ENCODE measurements at regions not wholly inside any gene's neighbourhood (a gene's known extent, or its start where the extent isn't known, plus 50 kb on each side); places are given as distances from the start of the nearest gene placed in this dataset.

DNA sequence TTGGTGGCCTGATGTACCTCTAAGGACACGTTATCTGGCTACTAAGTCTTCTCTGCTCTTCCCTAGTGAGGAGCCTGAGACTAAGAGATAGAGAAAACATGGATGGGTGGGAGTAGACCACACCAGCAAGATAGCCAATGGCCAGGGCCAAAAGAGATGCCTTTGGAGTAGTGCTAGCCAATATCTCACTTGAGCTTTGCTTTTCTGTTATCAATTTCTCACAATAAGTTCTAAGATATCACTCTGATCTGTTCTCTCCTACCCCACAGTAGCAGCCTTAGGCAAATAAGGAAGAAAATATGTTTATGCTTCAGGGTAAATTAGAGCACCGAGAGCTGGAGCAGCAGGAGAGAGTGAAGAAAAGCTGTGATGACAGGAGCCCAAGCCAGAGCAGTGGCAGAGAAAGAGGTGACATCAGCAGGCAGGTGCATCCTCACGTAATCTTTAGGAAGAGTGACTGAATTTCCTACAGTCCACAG lies 343.9 kb upstream of the NOCT start:
- TF ChIP-seq POLR2A (IDR thresholded peaks at IDR 0.05), result no peak
- TF ChIP-seq POLR2AphosphoS5 (IDR thresholded peaks at IDR 0.05), result no peak
